ENCODE measurements at regions not wholly inside any gene's neighbourhood (a gene's known extent, or its start where the extent isn't known, plus 50 kb on each side); places are given as distances from the start of the nearest gene placed in this dataset.

DNA sequence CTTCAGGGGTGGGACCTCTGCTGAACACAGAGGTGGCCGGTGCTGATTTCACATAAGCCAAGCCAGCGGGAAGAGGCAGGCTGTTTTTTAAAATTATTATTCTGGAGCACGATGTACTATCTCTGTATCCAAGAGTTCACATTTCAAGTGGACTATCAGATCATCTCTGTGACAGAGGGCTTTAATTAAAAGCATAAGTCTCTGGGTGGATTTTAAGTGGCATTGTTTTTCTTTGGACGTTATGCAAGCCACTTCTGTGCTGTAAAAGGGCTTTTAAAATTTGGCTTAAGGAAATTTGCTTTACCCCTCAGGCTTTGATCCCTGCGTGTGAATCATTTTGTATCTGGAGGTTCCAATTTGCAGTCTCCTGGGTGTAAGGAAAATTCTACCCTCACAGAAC is 124.7 kb downstream of the PALM2AKAP2 start:
- TF ChIP-seq, protein P1, sequence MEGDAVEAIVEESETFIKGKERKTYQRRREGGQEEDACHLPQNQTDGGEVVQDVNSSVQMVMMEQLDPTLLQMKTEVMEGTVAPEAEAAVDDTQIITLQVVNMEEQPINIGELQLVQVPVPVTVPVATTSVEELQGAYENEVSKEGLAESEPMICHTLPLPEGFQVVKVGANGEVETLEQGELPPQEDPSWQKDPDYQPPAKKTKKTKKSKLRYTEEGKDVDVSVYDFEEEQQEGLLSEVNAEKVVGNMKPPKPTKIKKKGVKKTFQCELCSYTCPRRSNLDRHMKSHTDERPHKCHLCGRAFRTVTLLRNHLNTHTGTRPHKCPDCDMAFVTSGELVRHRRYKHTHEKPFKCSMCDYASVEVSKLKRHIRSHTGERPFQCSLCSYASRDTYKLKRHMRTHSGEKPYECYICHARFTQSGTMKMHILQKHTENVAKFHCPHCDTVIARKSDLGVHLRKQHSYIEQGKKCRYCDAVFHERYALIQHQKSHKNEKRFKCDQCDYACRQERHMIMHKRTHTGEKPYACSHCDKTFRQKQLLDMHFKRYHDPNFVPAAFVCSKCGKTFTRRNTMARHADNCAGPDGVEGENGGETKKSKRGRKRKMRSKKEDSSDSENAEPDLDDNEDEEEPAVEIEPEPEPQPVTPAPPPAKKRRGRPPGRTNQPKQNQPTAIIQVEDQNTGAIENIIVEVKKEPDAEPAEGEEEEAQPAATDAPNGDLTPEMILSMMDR (IDR thresholded peaks at IDR 0.05; ENCODE audit: extremely low read depth in 1 of 2, insufficient read depth in 1 of 2, low read depth in 1 of 2, low read length in 2 of 2), result no peak
- TF ChIP-seq POLR2A (IDR thresholded peaks at IDR 0.05; ENCODE audit: low read depth, low read length), result no peak
- TF ChIP-seq JUN (IDR thresholded peaks at IDR 0.05; ENCODE audit: borderline replicate concordance, insufficient read depth, insufficient read length, low read depth), result no peak
- no peak for TF ChIP-seq FOS (IDR thresholded peaks at IDR 0.05; ENCODE audit: borderline replicate concordance, insufficient read depth, low read length)
- no peak for TF ChIP-seq EZH2 (IDR thresholded peaks at IDR 0.05; ENCODE audit: borderline replicate concordance, low read depth, low read length, severe bottlenecking)
- TF ChIP-seq POLR2AphosphoS5 (IDR thresholded peaks at IDR 0.05; ENCODE audit: insufficient read depth, low read depth, low read length), result no peak
- TF ChIP-seq MYC (IDR thresholded peaks at IDR 0.05; ENCODE audit: low read depth, low read length), result no peak

Data from endothelial cell of umbilical vein (primary cell).